ENCODE measurements at regions not wholly inside any gene's neighbourhood (a gene's known extent, or its start where the extent isn't known, plus 50 kb on each side); places are given as distances from the start of the nearest gene placed in this dataset.

DNA sequence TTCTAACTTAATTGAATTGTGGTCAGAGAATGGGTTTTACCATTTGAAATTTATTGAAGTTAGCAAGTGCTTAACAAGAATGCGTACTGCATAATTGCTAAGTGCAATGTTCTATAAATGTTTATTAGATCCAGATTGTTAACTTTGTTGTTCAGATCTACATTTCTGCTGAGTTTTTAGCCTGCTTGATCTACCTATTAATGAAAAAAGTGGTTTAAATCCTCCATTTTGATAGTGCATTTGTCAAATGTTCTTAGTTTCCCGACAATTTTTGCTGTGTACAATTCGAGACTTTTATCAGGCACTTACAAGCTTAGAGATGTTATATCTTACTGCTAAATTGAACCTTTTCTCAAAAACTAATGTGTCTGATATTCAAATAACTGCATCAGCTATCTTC, 156.4 kb upstream of the ADCY1 start:
- H3K4me3 ChIP-seq (replicated peaks in 1 of 2; ENCODE audit: low read depth in 2 of 2, low read length in 2 of 2): no peak overlapping the region
- TF ChIP-seq, protein P1, sequence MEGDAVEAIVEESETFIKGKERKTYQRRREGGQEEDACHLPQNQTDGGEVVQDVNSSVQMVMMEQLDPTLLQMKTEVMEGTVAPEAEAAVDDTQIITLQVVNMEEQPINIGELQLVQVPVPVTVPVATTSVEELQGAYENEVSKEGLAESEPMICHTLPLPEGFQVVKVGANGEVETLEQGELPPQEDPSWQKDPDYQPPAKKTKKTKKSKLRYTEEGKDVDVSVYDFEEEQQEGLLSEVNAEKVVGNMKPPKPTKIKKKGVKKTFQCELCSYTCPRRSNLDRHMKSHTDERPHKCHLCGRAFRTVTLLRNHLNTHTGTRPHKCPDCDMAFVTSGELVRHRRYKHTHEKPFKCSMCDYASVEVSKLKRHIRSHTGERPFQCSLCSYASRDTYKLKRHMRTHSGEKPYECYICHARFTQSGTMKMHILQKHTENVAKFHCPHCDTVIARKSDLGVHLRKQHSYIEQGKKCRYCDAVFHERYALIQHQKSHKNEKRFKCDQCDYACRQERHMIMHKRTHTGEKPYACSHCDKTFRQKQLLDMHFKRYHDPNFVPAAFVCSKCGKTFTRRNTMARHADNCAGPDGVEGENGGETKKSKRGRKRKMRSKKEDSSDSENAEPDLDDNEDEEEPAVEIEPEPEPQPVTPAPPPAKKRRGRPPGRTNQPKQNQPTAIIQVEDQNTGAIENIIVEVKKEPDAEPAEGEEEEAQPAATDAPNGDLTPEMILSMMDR (IDR thresholded peaks at IDR 0.05; ENCODE audit: low read depth, low read length): no peak
- DNase-seq (ENCODE audit: low read depth in 2 of 2): no peak

DNA sequence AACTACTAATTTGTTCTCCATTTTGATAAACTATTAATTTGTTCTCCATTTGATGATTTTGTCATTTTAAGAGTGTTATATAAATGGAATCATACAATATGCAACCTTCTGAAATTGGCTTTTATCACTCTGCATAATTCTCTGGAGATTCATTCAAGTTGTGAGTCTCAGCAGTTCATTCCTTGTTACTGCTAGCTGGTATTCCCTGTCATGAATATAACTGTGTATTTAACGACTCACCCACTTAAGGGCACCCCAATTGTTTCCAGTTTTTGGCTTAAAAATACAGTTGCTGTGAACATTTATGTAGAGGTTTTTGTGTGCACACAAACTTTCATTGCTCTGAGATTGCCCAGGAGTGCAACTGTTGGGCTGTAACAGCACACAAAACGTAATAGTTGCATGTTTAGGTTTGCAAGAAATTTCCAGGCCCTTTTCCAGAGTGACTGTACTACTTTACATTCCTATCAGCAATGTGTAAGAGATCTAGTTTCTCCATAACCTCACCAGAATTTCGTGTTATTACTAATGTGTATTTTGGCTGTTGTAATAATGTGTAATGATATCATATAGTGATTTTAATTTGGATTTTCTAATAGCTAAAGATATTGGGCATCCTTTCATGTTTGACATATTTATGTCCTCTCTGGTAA, 153.2 kb upstream of the ADCY1 start:
- TF ChIP-seq, protein P1 (IDR thresholded peaks at IDR 0.05; ENCODE audit: low read depth, low read length): no peak
- peak; percentile 20 to 36 for DNase-seq (ENCODE audit: low read depth in 2 of 2)
- no peak overlapping the region for H3K4me3 ChIP-seq (replicated peaks in 1 of 2; ENCODE audit: low read depth in 2 of 2, low read length in 2 of 2)

DNA sequence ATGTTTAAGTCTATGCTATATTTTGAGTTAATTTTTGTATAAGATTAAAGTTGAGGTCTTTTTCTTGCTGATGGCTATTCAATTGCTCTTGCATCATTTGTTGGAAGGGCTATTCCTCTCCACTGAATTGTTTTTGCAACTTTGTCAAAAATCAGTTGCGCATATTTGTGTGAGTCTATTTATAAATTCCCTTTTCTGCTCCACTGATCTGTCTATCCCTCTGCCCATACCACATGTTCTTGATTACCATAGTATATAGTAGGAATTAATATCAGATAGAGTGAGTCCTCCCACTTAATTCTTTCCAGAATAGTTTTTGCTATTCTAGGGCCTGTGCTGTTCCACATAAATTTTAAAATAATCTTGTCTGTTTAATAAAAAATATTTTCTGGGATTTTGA, 152.4 kb upstream of the ADCY1 start:
- no peak for DNase-seq (ENCODE audit: low read depth in 2 of 2)
- no peak overlapping the region for H3K4me3 ChIP-seq (replicated peaks in 1 of 2; ENCODE audit: low read depth in 2 of 2, low read length in 2 of 2)
- TF ChIP-seq, protein P1 (IDR thresholded peaks at IDR 0.05; ENCODE audit: low read depth, low read length): no peak

DNA sequence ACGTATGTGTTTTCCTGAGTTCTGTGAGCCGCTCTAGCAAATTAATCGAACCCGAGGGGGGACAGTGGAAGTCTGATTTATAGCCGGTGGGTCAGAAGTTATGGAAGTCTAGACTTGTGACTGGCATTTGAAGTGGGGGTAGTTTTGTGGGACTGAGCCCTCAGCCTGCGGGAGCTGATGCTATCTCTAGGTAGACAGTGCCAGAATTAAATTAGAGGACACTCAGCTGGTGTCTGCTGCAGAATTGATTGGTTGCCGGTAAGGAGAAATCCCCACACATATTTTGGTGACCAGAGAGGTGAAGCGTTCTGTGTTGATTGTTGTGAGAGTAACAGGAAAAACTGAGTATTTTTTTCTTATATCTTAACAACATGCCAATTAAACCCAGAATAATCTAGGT, 143.8 kb upstream of the ADCY1 start:
- DNase-seq (ENCODE audit: low read depth in 2 of 2): no peak
- H3K4me3 ChIP-seq (replicated peaks in 1 of 2; ENCODE audit: low read depth in 2 of 2, low read length in 2 of 2): no peak overlapping the region
- TF ChIP-seq, protein P1 (IDR thresholded peaks at IDR 0.05; ENCODE audit: low read depth, low read length): no peak

DNA sequence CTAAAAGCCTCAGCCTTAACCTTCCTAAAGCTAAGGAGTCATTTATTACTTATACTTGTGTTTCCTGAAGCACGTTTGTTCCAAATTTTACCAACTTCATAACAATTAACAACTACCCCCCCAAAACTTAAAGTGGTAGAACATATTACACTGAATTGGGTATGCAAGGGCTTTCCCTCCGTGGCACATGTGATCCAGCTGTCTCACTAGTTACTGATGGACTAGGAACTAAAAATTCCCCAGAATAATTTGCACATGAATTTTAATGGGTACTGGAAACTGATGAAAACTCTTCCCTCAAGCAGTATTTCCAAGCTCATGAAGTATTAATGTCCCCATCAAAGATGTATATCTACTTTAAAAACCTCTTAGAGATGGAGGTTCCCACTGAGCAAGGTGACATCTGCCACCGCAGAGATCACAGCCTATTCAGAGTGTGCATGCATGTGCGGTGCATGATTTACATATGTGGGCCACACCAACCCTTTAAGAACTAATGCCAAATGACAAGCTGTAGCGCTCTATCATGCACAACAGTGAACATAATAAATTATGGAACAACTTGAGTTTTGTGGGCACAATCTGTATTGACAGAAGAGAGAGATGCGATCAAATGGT, 139.9 kb upstream of the ADCY1 start:
- no peak overlapping the region for H3K4me3 ChIP-seq (replicated peaks in 1 of 2; ENCODE audit: low read depth in 2 of 2, low read length in 2 of 2)
- TF ChIP-seq, protein P1 (IDR thresholded peaks at IDR 0.05; ENCODE audit: low read depth, low read length): no peak
- DNase-seq (ENCODE audit: low read depth in 2 of 2): no peak

DNA sequence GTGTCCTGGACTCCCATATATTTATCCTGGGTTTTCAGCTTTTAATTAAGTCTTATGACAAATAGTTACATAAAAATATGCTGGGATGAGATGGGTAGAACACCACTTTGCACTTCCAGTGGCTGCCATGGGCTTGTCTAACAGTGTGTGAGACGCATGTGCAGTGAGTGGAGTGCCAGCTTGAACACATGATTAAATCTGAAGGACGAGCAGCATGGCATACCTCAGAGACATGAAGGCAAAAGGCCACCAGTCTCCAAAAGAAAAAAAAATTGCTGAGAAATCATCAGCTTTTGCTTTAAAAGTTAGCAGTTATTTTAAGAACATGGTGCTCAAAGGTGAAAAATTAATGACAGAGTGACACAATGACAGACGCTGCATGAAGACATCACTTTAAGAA, 139.0 kb upstream of the ADCY1 start:
- TF ChIP-seq, protein P1 (IDR thresholded peaks at IDR 0.05; ENCODE audit: low read depth, low read length): no peak
- DNase-seq (ENCODE audit: low read depth in 2 of 2): no peak
- H3K4me3 ChIP-seq (replicated peaks in 1 of 2; ENCODE audit: low read depth in 2 of 2, low read length in 2 of 2): no peak overlapping the region
